GM23338 (cell line): ENCODE measurements at regions not wholly inside any gene's neighbourhood (a gene's known extent, or its start where the extent isn't known, plus 50 kb on each side); places are given as distances from the start of the nearest gene placed in this dataset.

ENCODE experiments used
- ATAC-seq: fragments of 200-7000 bp; cut with Tn5 transposase; 3 replicates; pipeline ENCODE4 v1.9.1; 2020
- DNase-seq: peaks from one replicate; pipeline ENCODE4 v3.0.0-alpha.2; 2015; ENCODE audit warnings: low spot score
- H2AFZ ChIP-seq: fragments of 200-600 bp; sonication (generic); 2 replicates; pipeline ENCODE4 v1.8.0; 2016; ENCODE audit warnings: antibody characterized with exemption, mild to moderate bottlenecking, moderate library complexity
- H3F3A ChIP-seq: fragments of 200-600 bp; sonication (generic); replicated peaks from 2 replicates; pipeline ENCODE4 v1.8.0; 2017; ENCODE audit warnings: antibody characterized with exemption, mixed run types, low read depth
- H3K27ac ChIP-seq: fragments of 200-600 bp; sonication (generic); 2 replicates; pipeline ENCODE4 v1.6.1; 2016; ENCODE audit warnings: low read depth
- H3K27me3 ChIP-seq: fragments of 200-600 bp; sonication (generic); 2 replicates; pipeline ENCODE4 v1.8.0; 2016; ENCODE audit warnings: mild to moderate bottlenecking, mixed run types, moderate library complexity; ENCODE audit not compliant: insufficient read depth
- H3K36me3 ChIP-seq: fragments of 200-600 bp; sonication (generic); 2 replicates; pipeline ENCODE4 v1.8.0; 2016; ENCODE audit warnings: mild to moderate bottlenecking; ENCODE audit not compliant: insufficient read depth
- H3K4me1 ChIP-seq: fragments of 200-600 bp; sonication (generic); 2 replicates; pipeline ENCODE4 v1.8.0; 2016; ENCODE audit warnings: mild to moderate bottlenecking, moderate library complexity; ENCODE audit not compliant: insufficient read depth
- H3K4me2 ChIP-seq: fragments of 200-600 bp; sonication (generic); 2 replicates; pipeline ENCODE4 v1.7.1; 2017; ENCODE audit warnings: mixed run types
- H3K4me3 ChIP-seq: fragments of 200-600 bp; sonication (generic); 2 replicates; pipeline ENCODE4 v1.6.1; 2016; ENCODE audit warnings: mixed run types
- H3K79me2 ChIP-seq: fragments of 200-600 bp; sonication (generic); replicated peaks from 2 replicates; pipeline ENCODE4 v1.8.0; 2017; ENCODE audit warnings: mild to moderate bottlenecking; ENCODE audit not compliant: insufficient read depth
- H3K9me2 ChIP-seq: fragments of 200-600 bp; sonication (generic); 2 replicates; pipeline ENCODE4 v1.8.0; 2017; ENCODE audit not compliant: insufficient read depth
- H4K20me1 ChIP-seq: fragments of 200-600 bp; sonication (generic); replicated peaks from 2 replicates; pipeline ENCODE4 v1.8.0; 2017; ENCODE audit warnings: mild to moderate bottlenecking; ENCODE audit not compliant: insufficient read depth
- H3K27ac Mint-ChIP-seq: 2 replicates; pipeline ENCODE4 v1.8.0; 2020; ENCODE audit warnings: inconsistent platforms, mild to moderate bottlenecking, moderate library complexity, mixed read lengths
- H3K27me3 Mint-ChIP-seq: 3 replicates; pipeline ENCODE4 v1.8.0; 2022; ENCODE audit warnings: low read depth, mild to moderate bottlenecking, moderate library complexity, mixed read lengths, inconsistent platforms; ENCODE audit not compliant: insufficient read depth, poor library complexity
- H3K36me3 Mint-ChIP-seq: 3 replicates; pipeline ENCODE4 v1.8.0; 2021; ENCODE audit warnings: low read depth, mild to moderate bottlenecking, inconsistent platforms, moderate library complexity, mixed read lengths
- H3K4me1 Mint-ChIP-seq: 3 replicates; pipeline ENCODE4 v1.8.0; 2020; ENCODE audit warnings: mild to moderate bottlenecking, inconsistent platforms, mixed read lengths
- H3K4me3 Mint-ChIP-seq: 3 replicates; pipeline ENCODE4 v1.8.0; 2021; ENCODE audit warnings: moderate library complexity, mild to moderate bottlenecking, inconsistent platforms, mixed read lengths
- H3K9me3 Mint-ChIP-seq: 3 replicates; pipeline ENCODE4 v1.8.0; 2020; ENCODE audit warnings: moderate library complexity, mild to moderate bottlenecking, inconsistent platforms, mixed read lengths
- CREB1 ChIP-seq: fragments of 250-450 bp; sonication (Bioruptor Pico); IDR thresholded peaks from 2 replicates; pipeline ENCODE4 v1.5.0; 2020; ENCODE audit warnings: low read depth, mild to moderate bottlenecking, moderate library complexity
- CTCF ChIP-seq, 2 experiments: fragments of 200-600 bp in 1 of 2; sonication (generic) in 1 of 2; conservative IDR thresholded peaks; 2 replicates each; pipeline versions ENCODE4 v1.5.1 to v1.6.1; 2016 to 2017; ENCODE audit warnings: antibody characterized with exemption in 2 of 2, low read depth in 2 of 2, mild to moderate bottlenecking in 2 of 2, moderate library complexity in 1 of 2
- EZH2 ChIP-seq: fragments of 200-600 bp; sonication (generic); IDR thresholded peaks from one replicate; pipeline ENCODE4 v1.8.0; 2017; ENCODE audit warnings: antibody characterized with exemption, mild to moderate bottlenecking, low read depth; ENCODE audit not compliant: unreplicated experiment
- JUNB ChIP-seq: IDR thresholded peaks from one replicate; pipeline ENCODE4 v1.6.1; 2016; ENCODE audit warnings: antibody characterized with exemption; ENCODE audit not compliant: unreplicated experiment
- NANOG ChIP-seq: IDR thresholded peaks from 2 replicates; pipeline ENCODE4 v1.6.1; 2016; ENCODE audit warnings: antibody characterized with exemption, borderline replicate concordance
- POLR2AphosphoS5 ChIP-seq: IDR thresholded peaks from 2 replicates; pipeline ENCODE4 v1.6.1; 2016; ENCODE audit warnings: antibody characterized with exemption, low read depth
- STAT1 ChIP-seq: IDR thresholded peaks from one replicate; pipeline ENCODE4 v1.6.1; 2016; ENCODE audit warnings: antibody characterized with exemption; ENCODE audit not compliant: unreplicated experiment
- ZNF331 ChIP-seq: fragments of 250-450 bp; sonication (Bioruptor Pico); IDR thresholded peaks from 2 replicates; pipeline ENCODE4 v1.5.0; 2020; ENCODE audit warnings: low read depth, mild to moderate bottlenecking, moderate library complexity
- TF ChIP-seq, protein P1 (sequence below): IDR thresholded peaks from one replicate; pipeline ENCODE4 v1.6.1; 2018; ENCODE audit warnings: antibody characterized with exemption; ENCODE audit not compliant: unreplicated experiment

DNA sequence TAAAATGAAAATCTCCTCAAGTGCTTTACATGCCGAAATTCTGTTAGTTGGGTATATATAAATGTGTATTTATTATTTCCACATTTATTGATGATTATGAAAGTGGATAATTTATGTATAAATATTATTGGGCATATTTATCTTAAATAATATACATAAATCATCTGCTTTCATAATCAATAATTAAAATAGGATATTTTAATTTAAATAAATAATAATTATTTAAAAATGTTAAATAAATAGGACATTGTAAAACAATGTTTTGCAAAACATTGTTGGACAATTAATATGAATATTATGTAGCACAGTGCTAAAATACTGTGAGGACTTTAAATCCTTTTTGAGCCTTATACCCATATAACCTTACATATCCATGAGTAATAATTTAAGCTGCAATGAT, 786.5 kb upstream of the CITED2 start (continued):
- TF ChIP-seq, protein P1, sequence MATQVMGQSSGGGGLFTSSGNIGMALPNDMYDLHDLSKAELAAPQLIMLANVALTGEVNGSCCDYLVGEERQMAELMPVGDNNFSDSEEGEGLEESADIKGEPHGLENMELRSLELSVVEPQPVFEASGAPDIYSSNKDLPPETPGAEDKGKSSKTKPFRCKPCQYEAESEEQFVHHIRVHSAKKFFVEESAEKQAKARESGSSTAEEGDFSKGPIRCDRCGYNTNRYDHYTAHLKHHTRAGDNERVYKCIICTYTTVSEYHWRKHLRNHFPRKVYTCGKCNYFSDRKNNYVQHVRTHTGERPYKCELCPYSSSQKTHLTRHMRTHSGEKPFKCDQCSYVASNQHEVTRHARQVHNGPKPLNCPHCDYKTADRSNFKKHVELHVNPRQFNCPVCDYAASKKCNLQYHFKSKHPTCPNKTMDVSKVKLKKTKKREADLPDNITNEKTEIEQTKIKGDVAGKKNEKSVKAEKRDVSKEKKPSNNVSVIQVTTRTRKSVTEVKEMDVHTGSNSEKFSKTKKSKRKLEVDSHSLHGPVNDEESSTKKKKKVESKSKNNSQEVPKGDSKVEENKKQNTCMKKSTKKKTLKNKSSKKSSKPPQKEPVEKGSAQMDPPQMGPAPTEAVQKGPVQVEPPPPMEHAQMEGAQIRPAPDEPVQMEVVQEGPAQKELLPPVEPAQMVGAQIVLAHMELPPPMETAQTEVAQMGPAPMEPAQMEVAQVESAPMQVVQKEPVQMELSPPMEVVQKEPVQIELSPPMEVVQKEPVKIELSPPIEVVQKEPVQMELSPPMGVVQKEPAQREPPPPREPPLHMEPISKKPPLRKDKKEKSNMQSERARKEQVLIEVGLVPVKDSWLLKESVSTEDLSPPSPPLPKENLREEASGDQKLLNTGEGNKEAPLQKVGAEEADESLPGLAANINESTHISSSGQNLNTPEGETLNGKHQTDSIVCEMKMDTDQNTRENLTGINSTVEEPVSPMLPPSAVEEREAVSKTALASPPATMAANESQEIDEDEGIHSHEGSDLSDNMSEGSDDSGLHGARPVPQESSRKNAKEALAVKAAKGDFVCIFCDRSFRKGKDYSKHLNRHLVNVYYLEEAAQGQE, result no peak
- TF ChIP-seq JUNB, result no peak
- no peak for TF ChIP-seq NANOG

GRCh38 chr6:140160494-140160893, 786.0 kb upstream of the CITED2 start:
- Mint-ChIP-seq H3K27ac (no peak overlapping the region), H3K27me3 (peaks cover 3% of the 10 kb centered on the region), H3K9me3 (peaks cover 9% of the 10 kb centered on the region; the same call in 1 of the 3 replicates), H3K4me3 (no peak overlapping the region), H3K36me3 (no peaks in the 10 kb centered on the region; the same call in 2 of the 3 replicates), H3K4me1 (no peaks in the 10 kb centered on the region)
- DNase-seq (no peak), ATAC-seq (no peak)
- TF ChIP-seq POLR2AphosphoS5 (no peak), CTCF (conservative IDR thresholded peaks at IDR 0.05; ENCODE audit: low read depth in 2 of 2) (no peak), EZH2 (no peak), STAT1 (no peak), CREB1 (CRISPR knock-in tag) (no peak), ZNF331 (no peak), JUNB (no peak)
- TF ChIP-seq, protein P1, result no peak
- H3K27me3 ChIP-seq, result no peaks in the 10 kb centered on the region
- no peak overlapping the region for H3K27ac ChIP-seq
- H3K36me3 ChIP-seq, result no peaks in the 10 kb centered on the region
- no peak overlapping the region for H3K4me2 ChIP-seq
- H4K20me1 ChIP-seq, result no peaks in the 10 kb centered on the region
- H3K79me2 ChIP-seq, result no peaks in the 10 kb centered on the region
- H3F3A ChIP-seq, result no peaks in the 10 kb centered on the region
- no peak overlapping the region for H3K4me3 ChIP-seq
- no peaks in the 10 kb centered on the region for H3K4me1 ChIP-seq
- no peaks in the 10 kb centered on the region for H3K9me2 ChIP-seq
- no peak overlapping the region for H2AFZ ChIP-seq
